HepG2 (cell line): ENCODE measurements at regions not wholly inside any gene's neighbourhood (a gene's known extent, or its start where the extent isn't known, plus 50 kb on each side); places are given as distances from the start of the nearest gene placed in this dataset.

Experiments used
- CBX1 ChIP-seq: IDR thresholded peaks from one replicate; pipeline ENCODE4 v1.6.1; 2016; ENCODE audit warnings: antibody characterized with exemption, low read depth
- CTCF ChIP-seq: sonication (generic); formaldehyde crosslinking; IDR thresholded peaks from 2 replicates; pipeline ENCODE4 v1.5.0; 2020; ENCODE audit warnings: mild to moderate bottlenecking, missing genetic modification reagents, moderate library complexity
- EHMT2 ChIP-seq: fragments of 200-600 bp; sonication (generic); IDR thresholded peaks from 2 replicates; pipeline ENCODE4 v1.7.0; 2017; ENCODE audit warnings: antibody characterized with exemption, low read depth, low read length, borderline replicate concordance
- ETV5 ChIP-seq: IDR thresholded peaks from 2 replicates; pipeline ENCODE4 v1.6.1; 2018; ENCODE audit warnings: missing biosample characterization, missing genetic modification reagents, inconsistent platforms, borderline replicate concordance
- GLMP ChIP-seq: sonication (generic); formaldehyde crosslinking; IDR thresholded peaks from 2 replicates; pipeline ENCODE4 v1.9.0; 2021; ENCODE audit warnings: missing genetic modification reagents, mild to moderate bottlenecking, borderline replicate concordance
- NFE2L1 ChIP-seq: sonication (generic); formaldehyde crosslinking; IDR thresholded peaks from 2 replicates; pipeline ENCODE4 v1.4.0; 2020; ENCODE audit warnings: missing genetic modification reagents, mild to moderate bottlenecking, borderline replicate concordance
- REST ChIP-seq, 2 experiments: IDR thresholded peaks; 2 replicates each; pipeline ENCODE4 v1.6.1; 2011 to 2012; ENCODE audit warnings: low read length in 2 of 2, borderline replicate concordance in 1 of 2, low read depth in 1 of 2, mild to moderate bottlenecking in 1 of 2, moderate library complexity in 1 of 2
- STAT5B ChIP-seq: sonication (generic); formaldehyde crosslinking; IDR thresholded peaks from 2 replicates; pipeline ENCODE4 v1.4.0; 2020; ENCODE audit warnings: missing genetic modification reagents
- TCF7 ChIP-seq: sonication (generic); IDR thresholded peaks from 2 replicates; pipeline ENCODE4 v1.6.1; 2016; ENCODE audit warnings: antibody characterized with exemption, low read depth
- ZNF143 ChIP-seq: sonication (generic); formaldehyde crosslinking; IDR thresholded peaks from 2 replicates; pipeline ENCODE4 v1.4.0; 2020; ENCODE audit warnings: missing genetic modification reagents
- ZNF383 ChIP-seq: sonication (generic); formaldehyde crosslinking; IDR thresholded peaks from 2 replicates; pipeline ENCODE4 v1.4.0; 2020; ENCODE audit warnings: missing genetic modification reagents, mild to moderate bottlenecking, borderline replicate concordance

- no peak for TF ChIP-seq CTCF (CRISPR knock-in tag)
- no peak for TF ChIP-seq CBX1
- TF ChIP-seq ETV5 (CRISPR knock-in tag) = no peak
- no peak for TF ChIP-seq NFE2L1 (CRISPR knock-in tag)
- no peak for TF ChIP-seq EHMT2
- TF ChIP-seq ZNF143 (CRISPR knock-in tag) = no peak
- no peak for TF ChIP-seq TCF7
- no peak for TF ChIP-seq GLMP (CRISPR knock-in tag)
- no peak for TF ChIP-seq STAT5B (CRISPR knock-in tag)
- TF ChIP-seq REST (IDR thresholded peaks at IDR 0.05; ENCODE audit: borderline replicate concordance in 1 of 2, low read depth in 1 of 2, low read length in 2 of 2) = no peak
- no peak for TF ChIP-seq ZNF383
Measured at GRCh38 chr4:100688368-100688767, 170.5 kb upstream of the EMCN start.
